ENCODE measurements at regions not wholly inside any gene's neighbourhood (a gene's known extent, or its start where the extent isn't known, plus 50 kb on each side); places are given as distances from the start of the nearest gene placed in this dataset.

DNA sequence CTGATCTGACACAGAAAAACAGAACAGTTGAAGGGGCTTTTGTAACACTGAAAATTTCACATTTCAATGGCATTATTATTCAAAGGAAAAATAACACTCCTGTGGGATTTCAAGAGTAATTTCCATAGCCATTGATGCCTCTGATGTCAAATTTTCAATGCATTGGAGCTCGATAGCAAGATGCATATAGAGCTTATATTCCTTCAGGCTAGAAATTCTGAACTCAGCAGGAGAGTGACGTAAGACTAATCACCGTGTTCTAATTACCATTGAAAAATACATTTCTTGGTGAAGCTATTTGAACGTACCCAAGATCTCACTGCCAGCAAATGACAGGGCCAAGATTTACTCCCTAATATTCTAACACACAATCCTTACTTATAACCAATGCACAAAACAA is 854.1 kb upstream of the TMEM132C start:
- TF ChIP-seq CTCF (IDR thresholded peaks at IDR 0.05; ENCODE audit: extremely low read depth, insufficient read depth, missing control alignments) = no peak
- in situ Hi-C loops (cut with MboI; ENCODE audit: low pct_unique_long_range_greater_than_20kb, low sequenced_read_pairs, unreplicated experiment) = no loop called here
- DNase-seq (ENCODE audit: low spot score) = no peak

DNA sequence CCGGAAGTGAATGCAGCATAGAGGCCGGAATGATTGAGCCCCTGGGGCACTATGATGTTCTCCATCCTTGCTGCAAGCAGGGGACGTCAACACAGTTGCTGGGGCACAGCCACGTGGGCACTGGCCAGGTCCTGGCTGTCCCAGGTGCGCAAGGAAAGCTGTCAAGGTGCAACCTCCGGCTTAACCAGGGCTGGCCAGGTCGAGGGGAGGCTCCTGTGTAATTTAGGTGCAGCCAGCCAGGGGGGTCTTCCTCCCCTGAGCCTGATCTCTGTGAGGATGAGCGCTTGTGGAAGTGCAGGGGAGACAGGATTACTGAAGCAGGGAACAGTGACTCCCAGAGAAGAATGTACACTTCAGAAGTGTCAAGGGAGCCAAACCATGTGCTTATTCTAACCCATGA is 852.8 kb upstream of the TMEM132C start:
- no peak for DNase-seq (ENCODE audit: low spot score)

GRCh38 chr12:127414636-127415035 is 852.3 kb upstream of the TMEM132C start:
- DNase-seq (ENCODE audit: low spot score) = no peak
- in situ Hi-C loops (cut with MboI; ENCODE audit: low pct_unique_long_range_greater_than_20kb, low sequenced_read_pairs, unreplicated experiment) = no loop called here
- no peak for TF ChIP-seq CTCF (IDR thresholded peaks at IDR 0.05; ENCODE audit: extremely low read depth, insufficient read depth, missing control alignments)

More for the DNA sequence above, 852.8 kb upstream of the TMEM132C start:
- TF ChIP-seq CTCF (IDR thresholded peaks at IDR 0.05; ENCODE audit: extremely low read depth, insufficient read depth, missing control alignments) = no peak
- in situ Hi-C loops (cut with MboI; ENCODE audit: low pct_unique_long_range_greater_than_20kb, low sequenced_read_pairs, unreplicated experiment) = no loop called here

DNA sequence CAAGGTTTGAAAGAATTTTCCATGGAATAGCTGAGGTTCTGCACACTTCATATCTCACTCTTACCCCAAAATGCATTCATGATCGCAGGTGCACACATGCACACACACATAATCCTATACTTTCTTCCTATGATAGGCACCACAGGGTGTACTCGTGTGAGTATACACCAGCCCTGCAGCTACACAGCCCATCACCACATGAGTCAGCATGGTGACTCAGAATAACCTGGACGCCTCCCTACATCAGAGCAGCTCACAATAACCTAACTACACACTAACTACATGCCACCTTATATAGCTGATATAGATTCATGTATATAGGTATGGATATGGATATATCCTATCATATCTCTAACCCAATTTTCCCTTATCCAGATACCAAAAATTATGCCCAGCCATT is 850.2 kb upstream of the TMEM132C start:
- TF ChIP-seq CTCF (IDR thresholded peaks at IDR 0.05; ENCODE audit: extremely low read depth, insufficient read depth, missing control alignments) = no peak
- in situ Hi-C loops (cut with MboI; ENCODE audit: low pct_unique_long_range_greater_than_20kb, low sequenced_read_pairs, unreplicated experiment) = no loop called here
- no peak for DNase-seq (ENCODE audit: low spot score)

DNA sequence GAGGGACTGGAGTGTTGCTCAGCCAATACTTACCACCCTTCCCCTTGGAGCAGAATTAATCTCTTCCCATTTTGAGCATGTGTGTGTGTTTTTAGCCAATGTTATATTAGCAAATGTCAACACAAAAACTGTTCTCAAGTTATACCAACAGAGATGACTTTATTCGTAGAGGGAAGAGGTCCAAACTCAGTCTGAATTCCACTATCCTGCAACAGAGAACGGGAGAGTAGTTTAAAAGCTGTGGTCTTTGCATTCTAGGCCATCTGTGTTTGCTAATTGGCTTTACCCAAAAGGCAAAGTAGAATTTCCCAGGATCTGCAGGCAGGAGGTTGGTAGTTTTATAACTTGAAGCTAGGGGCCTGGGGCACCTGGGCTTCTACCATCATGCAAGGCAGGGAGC is 847.9 kb upstream of the TMEM132C start:
- in situ Hi-C loops (cut with MboI; ENCODE audit: low pct_unique_long_range_greater_than_20kb, low sequenced_read_pairs, unreplicated experiment) = no loop called here
- DNase-seq (ENCODE audit: low spot score) = no peak
- TF ChIP-seq CTCF (IDR thresholded peaks at IDR 0.05; ENCODE audit: extremely low read depth, insufficient read depth, missing control alignments) = no peak

DNA sequence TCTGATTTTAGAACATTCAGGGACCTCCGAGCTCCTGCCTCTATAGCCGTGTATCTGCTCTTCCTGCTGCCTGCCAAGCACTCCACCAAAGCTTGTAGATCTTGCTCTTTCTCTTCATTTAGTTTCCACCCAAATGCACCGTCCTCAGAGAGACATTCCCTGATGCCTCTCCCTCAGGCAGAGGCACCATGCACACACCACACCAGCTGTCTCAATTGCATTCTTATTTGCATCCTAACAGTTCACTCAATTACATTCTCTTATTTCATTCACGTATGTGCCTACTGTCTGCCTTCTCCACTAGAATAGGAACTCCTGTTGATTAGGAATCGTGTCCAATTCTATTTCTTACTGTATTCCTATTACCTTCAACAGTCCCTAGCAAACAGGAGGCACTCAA is 845.4 kb upstream of the TMEM132C start:
- in situ Hi-C loops (cut with MboI; ENCODE audit: low pct_unique_long_range_greater_than_20kb, low sequenced_read_pairs, unreplicated experiment) = no loop called here
- TF ChIP-seq CTCF (IDR thresholded peaks at IDR 0.05; ENCODE audit: extremely low read depth, insufficient read depth, missing control alignments) = no peak
- DNase-seq (ENCODE audit: low spot score) = no peak

All from GM13977 (cell line).